Activated naive CD4-positive, alpha-beta T cell treated with anti-CD3 and anti-CD28 coated beads, Interleukin-2, amount 10 ng/mL, durations not matched to agents 7 days and 5 days (primary cell): ENCODE measurements at regions not wholly inside any gene's neighbourhood (a gene's known extent, or its start where the extent isn't known, plus 50 kb on each side); places are given as distances from the start of the nearest gene placed in this dataset.

Experiments used
- CTCF ChIA-PET: fragments of 350-600 bp; sonication (Branson Sonifier 250); formaldehyde crosslinking; loops from one replicate; lab custom pipeline; 2021; ENCODE audit warnings: antibody characterized with exemption; lab: Charles Lee
- DNase-seq: peaks from one replicate; pipeline ENCODE4 v3.0.0-alpha.2; 2020
- H3K27ac Mint-ChIP-seq: one replicate; pipeline ENCODE4 v1.8.0; 2021; ENCODE audit warnings: mild to moderate bottlenecking, moderate library complexity, mixed read lengths
- H3K27me3 Mint-ChIP-seq: one replicate; pipeline ENCODE4 v1.8.0; 2021; ENCODE audit warnings: mild to moderate bottlenecking, mixed read lengths
- H3K36me3 Mint-ChIP-seq: one replicate; pipeline ENCODE4 v1.8.0; 2021; ENCODE audit warnings: mixed read lengths
- H3K4me1 Mint-ChIP-seq: one replicate; pipeline ENCODE4 v1.8.0; 2021; ENCODE audit warnings: mixed read lengths
- H3K4me3 Mint-ChIP-seq: one replicate; pipeline ENCODE4 v1.8.0; 2021; ENCODE audit warnings: mild to moderate bottlenecking, moderate library complexity, mixed read lengths
- H3K9me3 Mint-ChIP-seq: one replicate; pipeline ENCODE4 v1.8.0; 2021; ENCODE audit warnings: mixed read lengths

GRCh38 chr11:133582326-133582725 lies 50.0 kb upstream of the OPCML start:
- H3K4me3 Mint-ChIP-seq, result no peak overlapping the region
- H3K27me3 Mint-ChIP-seq, result no peaks in the 10 kb centered on the region
- no peak for DNase-seq
- no peak overlapping the region for H3K27ac Mint-ChIP-seq
- H3K4me1 Mint-ChIP-seq, result no peaks in the 10 kb centered on the region
- H3K36me3 Mint-ChIP-seq, result no peaks in the 10 kb centered on the region
- CTCF ChIA-PET, result no interaction called here
- H3K9me3 Mint-ChIP-seq, result no peaks in the 10 kb centered on the region
